Duodenal mucosa (tissue), 2 donors: ENCODE measurements at regions not wholly inside any gene's neighbourhood (a gene's known extent, or its start where the extent isn't known, plus 50 kb on each side); places are given as distances from the start of the nearest gene placed in this dataset.

Experiments
- H3K27ac ChIP-seq: one replicate; pipeline ENCODE4 v1.7.0; 2013; ENCODE audit warnings: low read depth, low read length
- H3K27me3 ChIP-seq, 2 donors: one replicate each; pipeline ENCODE4 v1.7.0; 2013; ENCODE audit warnings: low read length in 2 of 2, control low read depth in 1 of 2; ENCODE audit not compliant: insufficient read depth in 2 of 2, control insufficient read depth in 1 of 2
- H3K36me3 ChIP-seq, 2 donors: one replicate each; pipeline ENCODE4 v1.7.0; 2013; ENCODE audit warnings: low read length in 2 of 2, control low read depth in 1 of 2; ENCODE audit not compliant: insufficient read depth in 2 of 2, control insufficient read depth in 1 of 2
- H3K4me1 ChIP-seq, 2 donors: one replicate each; pipeline ENCODE4 v1.7.0; 2013; ENCODE audit warnings: low read length in 2 of 2, control low read depth in 1 of 2; ENCODE audit not compliant: insufficient read depth in 2 of 2, control insufficient read depth in 1 of 2
- H3K4me3 ChIP-seq, 2 donors: one replicate each; pipeline ENCODE4 v1.7.0; 2013; ENCODE audit warnings: low read length in 2 of 2, low read depth in 1 of 2
- H3K9ac ChIP-seq, 2 donors: one replicate each; pipeline ENCODE4 v1.7.0; 2013; ENCODE audit warnings: low read length in 2 of 2, low read depth in 1 of 2
- H3K9me3 ChIP-seq, 2 donors: one replicate each; pipeline ENCODE4 v1.7.0; 2013; ENCODE audit warnings: low read length in 2 of 2, control low read depth in 1 of 2; ENCODE audit not compliant: control insufficient read depth in 1 of 2

GRCh38 chr6:166005401-166005943 lies 162.2 kb downstream of the TBXT start:
- Histone ChIP-seq H3K9me3 (no peaks in the 10 kb centered on the region), H3K27me3 (peaks cover 35 to 37% of the 10 kb centered on the region in 2 donors), H3K27ac (peak overlapping the region; percentile 42), H3K9ac (no peak overlapping the region), H3K4me3 (peak overlapping the region in 1 of 2 donors; percentile 32), H3K4me1 (peaks cover 0 to 16% of the 10 kb centered on the region in 2 donors), H3K36me3 (no peaks in the 10 kb centered on the region)

DNA sequence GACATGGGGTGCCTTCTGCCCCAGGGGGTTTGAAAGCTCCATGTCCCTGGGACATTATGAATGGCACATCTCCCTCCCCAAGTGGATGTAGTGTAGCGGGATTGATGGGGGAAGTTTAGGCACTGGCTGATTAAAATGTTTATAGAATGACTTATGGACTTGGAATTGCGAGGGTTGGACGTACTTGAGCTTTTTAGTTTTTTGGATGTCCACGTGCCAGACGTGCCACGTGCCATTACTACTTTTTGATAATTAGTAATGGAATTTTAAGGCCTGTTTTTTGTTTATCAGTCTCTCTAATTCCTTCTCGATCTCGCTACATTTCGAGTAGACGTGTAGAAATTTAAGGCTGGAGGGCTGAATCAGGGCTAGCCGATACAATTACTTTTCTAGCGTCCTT lies 162.8 kb downstream of the TBXT start:
- no peaks in the 10 kb centered on the region for H3K9me3 ChIP-seq
- no peak overlapping the region for H3K4me3 ChIP-seq
- H3K9ac ChIP-seq, result no peak overlapping the region
- peaks cover 30 to 33% of the 10 kb centered on the region in 2 donors for H3K27me3 ChIP-seq
- H3K36me3 ChIP-seq, result no peaks in the 10 kb centered on the region
- peaks cover 0 to 16% of the 10 kb centered on the region in 2 donors for H3K4me1 ChIP-seq
- H3K27ac ChIP-seq, result no peak overlapping the region

DNA sequence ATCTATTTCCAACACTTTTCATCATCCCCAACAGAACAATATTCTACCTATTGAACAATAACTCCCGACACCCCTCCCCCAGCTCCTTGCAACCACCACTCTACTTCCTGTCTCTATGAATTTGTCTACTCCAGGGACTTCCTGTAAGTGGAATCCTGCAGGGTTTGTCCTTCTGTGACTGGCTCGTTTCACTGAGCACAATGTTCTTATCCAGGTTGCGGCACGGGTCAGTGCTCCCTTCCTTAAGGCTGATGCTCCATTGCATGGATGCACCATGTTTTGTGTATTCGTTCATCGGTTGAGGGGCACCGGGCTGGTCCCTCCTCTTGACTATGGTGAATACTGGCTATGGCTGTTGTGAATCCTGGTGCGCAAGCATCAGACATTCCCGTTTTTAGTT lies 163.2 kb downstream of the TBXT start:
- H3K9ac ChIP-seq, result no peak overlapping the region
- no peak overlapping the region for H3K4me3 ChIP-seq
- H3K36me3 ChIP-seq, result no peaks in the 10 kb centered on the region
- peaks cover 26 to 29% of the 10 kb centered on the region in 2 donors for H3K27me3 ChIP-seq
- peaks cover 0 to 16% of the 10 kb centered on the region in 2 donors for H3K4me1 ChIP-seq
- H3K27ac ChIP-seq, result no peak overlapping the region
- H3K9me3 ChIP-seq, result no peaks in the 10 kb centered on the region

- no peak overlapping the region for H3K27ac ChIP-seq
- H3K4me3 ChIP-seq, result no peak overlapping the region
- H3K9ac ChIP-seq, result no peak overlapping the region
These were observed 164.1 kb downstream of the TBXT start for GRCh38 chr6:166003569-166003968.

GRCh38 chr6:166001359-166001758 lies 166.3 kb downstream of the TBXT start:
- Histone ChIP-seq H3K27ac (no peak overlapping the region), H3K36me3 (no peaks in the 10 kb centered on the region), H3K9me3 (no peaks in the 10 kb centered on the region), H3K4me1 (no peaks in the 10 kb centered on the region), H3K27me3 (peaks cover under 1% of the 10 kb centered on the region in 2 donors), H3K4me3 (no peak overlapping the region), H3K9ac (no peak overlapping the region)

More at GRCh38 chr6:166003569-166003968, 164.1 kb downstream of the TBXT start:
- Histone ChIP-seq H3K9me3 (no peaks in the 10 kb centered on the region), H3K27me3 (peaks cover 17 to 20% of the 10 kb centered on the region in 2 donors), H3K36me3 (no peaks in the 10 kb centered on the region), H3K4me1 (peaks cover 0 to 13% of the 10 kb centered on the region in 2 donors)

GRCh38 chr6:165999279-165999678 lies 168.4 kb downstream of the TBXT start:
- Histone ChIP-seq H3K4me3 (no peak overlapping the region), H3K9ac (no peak overlapping the region), H3K27ac (no peak overlapping the region), H3K27me3 (no peaks in the 10 kb centered on the region), H3K36me3 (no peaks in the 10 kb centered on the region), H3K9me3 (no peaks in the 10 kb centered on the region), H3K4me1 (no peaks in the 10 kb centered on the region)

- Histone ChIP-seq H3K4me1 (no peaks in the 10 kb centered on the region), H3K4me3 (no peak overlapping the region), H3K36me3 (no peaks in the 10 kb centered on the region), H3K27me3 (no peaks in the 10 kb centered on the region), H3K27ac (no peak overlapping the region), H3K9ac (no peak overlapping the region), H3K9me3 (no peaks in the 10 kb centered on the region)
These were observed 169.6 kb downstream of the TBXT start for GRCh38 chr6:165998072-165998471.

DNA sequence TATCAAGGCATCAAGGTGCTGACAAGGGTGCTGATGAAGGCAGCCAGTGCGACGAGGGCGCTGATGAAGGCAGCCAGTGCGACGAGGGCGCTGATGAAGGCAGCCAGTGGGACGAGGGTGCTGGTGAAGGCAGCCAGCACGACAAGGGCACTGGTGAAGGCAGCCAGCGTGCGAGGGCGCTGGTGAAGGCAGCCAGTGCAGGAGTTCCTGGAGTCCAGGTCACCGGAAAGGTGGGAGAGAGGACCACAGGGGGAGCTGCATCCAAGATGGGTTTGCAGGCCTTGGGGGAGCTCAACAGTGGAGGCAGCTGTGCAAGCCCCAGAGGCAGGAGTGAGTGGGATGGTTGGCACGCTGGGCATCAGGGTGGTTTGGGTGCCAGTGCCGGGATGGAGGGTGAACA lies 176.3 kb downstream of the TBXT start:
- Histone ChIP-seq H3K27ac (no peak overlapping the region), H3K4me1 (no peaks in the 10 kb centered on the region), H3K4me3 (no peak overlapping the region), H3K27me3 (peaks cover 13 to 31% of the 10 kb centered on the region in 2 donors), H3K36me3 (no peaks in the 10 kb centered on the region), H3K9me3 (no peaks in the 10 kb centered on the region), H3K9ac (no peak overlapping the region)

- Histone ChIP-seq H3K4me1 (no peaks in the 10 kb centered on the region), H3K36me3 (no peaks in the 10 kb centered on the region), H3K9me3 (no peaks in the 10 kb centered on the region), H3K4me3 (no peak overlapping the region), H3K27me3 (peaks cover 13 to 35% of the 10 kb centered on the region in 2 donors), H3K9ac (no peak overlapping the region), H3K27ac (no peak overlapping the region)
These were observed 177.4 kb downstream of the TBXT start for GRCh38 chr6:165990216-165990615.

GRCh38 chr6:165988757-165989456 lies 178.7 kb downstream of the TBXT start:
- H3K36me3 ChIP-seq, result no peaks in the 10 kb centered on the region
- H3K9me3 ChIP-seq, result no peaks in the 10 kb centered on the region
- peaks cover 13 to 35% of the 10 kb centered on the region in 2 donors for H3K27me3 ChIP-seq
- H3K4me3 ChIP-seq, result peak overlapping the region in 1 of 2 donors; percentile 22
- no peak overlapping the region for H3K9ac ChIP-seq
- H3K27ac ChIP-seq, result no peak overlapping the region
- H3K4me1 ChIP-seq, result no peaks in the 10 kb centered on the region
